HG03432 (cell line): ENCODE measurements at regions not wholly inside any gene's neighbourhood (a gene's known extent, or its start where the extent isn't known, plus 50 kb on each side); places are given as distances from the start of the nearest gene placed in this dataset.
A peak's percentile ranks its signal among the peaks of the same experiment; 100 is the strongest.
"Not testable (repeated sequence)": the region's sequence is repeated elsewhere in the genome, so short reads cannot be mapped to it uniquely, and the experiment has no call there.

Experiments
- ATAC-seq: cut with Tn5 transposase; IDR thresholded peaks from one replicate; pipeline ENCODE4 v1.9.1; 2021; ENCODE audit warnings: mild to moderate bottlenecking, moderate library complexity; ENCODE audit not compliant: unreplicated experiment

DNA sequence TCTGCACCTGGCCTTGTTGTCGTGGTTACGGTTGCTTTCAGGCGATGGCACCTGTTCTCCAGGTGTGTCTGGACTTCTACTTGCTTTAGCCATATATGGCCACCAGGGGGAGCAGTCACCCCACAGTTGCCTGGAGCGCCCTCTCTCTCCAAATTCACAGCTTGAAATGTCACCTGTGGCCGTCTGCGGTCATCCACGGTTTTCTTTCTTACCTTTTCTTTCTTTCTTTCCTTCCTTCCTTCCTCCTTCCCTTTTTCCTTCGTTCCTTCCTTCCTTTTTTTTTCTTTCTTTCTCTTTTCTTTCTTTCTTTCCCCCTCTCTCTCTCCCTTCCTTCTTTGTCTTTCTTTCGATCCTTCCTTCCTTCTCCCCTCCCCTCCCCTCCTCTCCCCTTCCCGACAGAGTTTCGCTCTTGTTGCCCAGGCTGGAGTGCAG is 150.5 kb upstream of the VKORC1L1 start:
- ATAC-seq: peak; percentile 78

DNA sequence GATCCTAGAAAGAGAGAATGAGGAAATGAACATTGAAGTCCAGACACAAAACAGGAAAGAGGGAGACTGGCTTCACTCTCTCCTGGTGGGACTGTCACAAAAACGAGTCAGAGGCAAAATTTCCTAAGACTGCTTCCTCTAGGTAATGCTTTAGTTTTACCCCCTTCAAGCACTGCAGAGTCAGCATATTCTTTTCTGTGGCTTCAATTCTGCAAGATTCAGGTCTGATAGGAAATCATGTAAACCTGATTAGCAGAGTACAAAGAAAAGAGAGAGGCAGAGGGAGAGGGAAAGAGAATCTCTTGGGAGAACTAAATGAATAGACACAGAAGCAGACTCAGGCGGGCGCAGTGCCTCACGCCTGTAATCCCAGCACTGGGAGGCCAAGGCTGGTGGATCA is 145.7 kb upstream of the VKORC1L1 start:
- ATAC-seq: not testable (repeated sequence)

DNA sequence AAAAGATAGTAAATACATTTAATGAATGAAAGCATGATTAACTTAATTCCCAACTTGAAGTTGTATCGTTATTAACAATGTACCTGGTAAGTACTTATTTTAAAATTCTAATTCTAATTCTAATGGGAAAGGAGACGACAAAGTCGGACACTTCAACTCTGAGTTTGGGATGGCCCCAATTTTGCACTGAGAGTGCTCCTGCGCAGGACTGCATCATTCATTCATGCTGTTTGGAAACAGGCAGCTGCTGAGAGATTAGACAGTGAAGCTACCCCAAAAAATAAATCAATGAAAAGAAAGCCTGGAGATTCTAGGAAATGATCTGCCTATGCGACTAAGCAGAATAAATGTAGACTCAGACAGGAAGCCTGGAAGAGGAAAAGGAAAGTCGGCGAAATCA is 141.7 kb upstream of the VKORC1L1 start:
- ATAC-seq: no peak

DNA sequence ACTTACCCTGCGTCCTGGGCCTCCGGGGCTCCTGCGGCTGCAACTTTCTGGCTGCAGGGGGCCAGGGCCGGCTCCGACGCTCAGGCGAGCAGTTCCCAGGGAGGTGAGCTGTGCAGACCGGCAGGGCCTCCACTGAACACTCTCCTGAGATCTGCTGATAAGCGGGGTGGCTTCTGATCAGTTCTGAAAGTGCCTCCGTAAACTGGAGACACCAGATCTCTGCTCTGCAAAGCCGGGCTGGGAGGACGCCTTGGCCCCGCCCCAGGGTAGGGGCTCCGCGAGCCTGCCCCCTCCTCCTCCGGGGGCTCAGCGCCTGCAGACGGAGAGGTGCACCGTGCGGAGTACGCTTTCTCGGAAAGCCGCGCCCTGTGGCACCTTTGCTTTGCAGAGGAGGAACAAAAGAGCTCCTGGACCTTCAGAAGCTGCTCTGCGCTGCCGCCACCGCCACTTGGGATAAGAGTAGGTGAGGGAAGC is 141.3 kb upstream of the VKORC1L1 start:
- ATAC-seq: no peak

DNA sequence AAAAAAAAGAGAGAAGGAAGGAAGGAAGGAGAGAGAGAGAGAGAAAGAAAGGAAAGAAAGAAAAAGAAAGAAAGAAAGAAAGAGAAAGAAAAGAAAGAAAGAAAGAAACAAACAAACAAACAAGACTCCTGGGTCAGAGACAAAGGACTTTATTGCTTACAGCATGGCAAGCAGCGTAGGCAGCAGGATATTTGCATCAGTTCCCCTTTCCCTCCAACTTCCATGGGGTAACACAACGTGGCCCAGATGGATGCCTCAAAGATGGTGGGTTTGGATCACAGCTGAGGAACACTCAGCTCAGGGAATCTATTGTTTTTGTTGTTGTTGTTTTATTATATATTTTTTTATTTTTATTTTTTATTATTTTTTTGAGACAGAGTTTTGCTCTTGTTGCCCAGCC is 128.5 kb upstream of the VKORC1L1 start:
- no peak for ATAC-seq

DNA sequence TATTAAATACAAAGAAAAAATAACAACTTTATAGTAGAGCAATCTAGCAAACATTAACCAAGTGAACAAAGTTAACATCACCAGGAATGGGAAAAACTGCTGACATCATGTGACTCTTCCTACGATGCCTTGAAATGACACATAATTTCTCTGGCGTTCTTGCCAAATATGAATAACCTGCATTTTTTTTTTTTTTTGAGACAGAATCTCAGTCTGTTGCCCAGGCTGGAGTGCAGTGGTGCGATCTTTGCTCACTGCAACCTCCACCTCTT is 126.5 kb upstream of the VKORC1L1 start:
- no peak for ATAC-seq

DNA sequence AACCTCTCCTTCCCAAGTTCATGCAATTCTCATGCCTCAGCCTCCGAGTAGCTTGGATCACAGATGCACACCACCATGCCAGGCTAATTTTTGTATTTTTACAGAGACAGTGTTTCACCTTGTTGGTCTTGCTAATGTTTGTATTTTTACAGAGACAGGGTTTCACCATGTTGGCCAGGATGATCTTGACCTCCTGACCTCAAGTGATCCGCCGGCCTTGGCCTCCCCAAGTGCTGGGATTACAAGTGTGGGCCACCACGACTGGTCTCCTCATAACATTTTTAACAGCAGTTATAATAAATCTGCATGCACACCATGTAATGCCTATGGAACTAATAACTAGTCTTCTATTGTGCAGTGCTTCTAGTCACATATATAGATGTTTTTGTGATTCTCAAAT is 123.8 kb upstream of the VKORC1L1 start:
- ATAC-seq: no peak

DNA sequence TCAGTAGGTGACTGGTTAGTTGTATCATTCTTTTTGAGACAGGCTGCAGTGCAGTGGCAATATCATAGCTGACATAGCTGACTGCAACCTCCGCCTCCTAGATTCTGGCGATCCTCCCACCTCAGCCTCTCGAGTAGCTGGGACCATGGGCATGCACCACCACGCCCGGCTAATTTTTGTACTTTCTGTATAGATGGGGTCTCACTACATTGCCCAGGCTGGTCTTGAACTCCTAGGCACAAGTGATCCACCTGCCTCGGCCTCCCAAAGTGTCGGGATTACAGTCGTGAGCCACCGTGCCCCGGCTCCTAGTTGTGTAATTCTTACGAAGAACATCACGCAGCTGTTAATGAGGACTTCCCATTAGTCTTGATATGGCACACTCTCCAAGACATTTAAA is 123.4 kb upstream of the VKORC1L1 start:
- no peak for ATAC-seq

DNA sequence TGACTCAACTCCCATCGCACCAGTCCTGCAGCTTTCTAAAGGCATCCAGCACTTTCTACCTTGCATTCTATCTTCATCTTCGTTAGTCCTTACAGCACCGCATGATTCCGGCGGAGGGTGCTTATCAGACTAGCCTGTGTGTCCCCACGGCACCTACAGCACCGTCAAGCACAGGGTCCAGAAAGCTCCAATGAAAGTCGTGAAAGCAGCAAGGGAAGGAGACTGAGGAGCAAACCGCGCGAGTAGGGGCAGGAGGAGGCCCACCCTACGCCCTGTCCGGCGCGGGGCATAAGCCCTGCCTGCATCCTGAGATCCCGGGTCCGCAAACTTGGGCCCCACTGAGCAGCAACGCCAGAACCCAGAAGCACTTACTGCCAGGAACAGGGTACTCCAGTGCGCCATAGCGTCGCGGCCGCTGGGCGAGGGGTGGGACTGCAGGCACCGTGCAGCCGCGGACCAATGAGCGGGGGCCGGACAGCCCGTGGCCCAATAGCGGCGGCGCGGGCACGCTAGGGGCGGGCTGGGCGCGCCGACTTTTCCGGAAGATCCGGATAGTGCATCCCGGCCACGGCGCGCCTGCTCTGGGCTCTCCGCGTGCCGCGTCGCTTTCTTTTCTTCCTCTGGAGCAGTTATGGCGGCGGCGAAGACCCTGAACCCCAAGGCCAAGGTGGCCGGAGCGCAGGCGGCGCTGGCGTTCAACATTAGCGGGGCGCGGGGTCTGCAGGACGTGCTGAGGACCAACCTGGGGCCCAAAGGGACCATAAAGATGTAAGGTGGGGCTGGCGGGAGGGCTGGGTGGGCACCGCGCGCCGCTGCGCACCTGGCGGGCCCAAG is 122.1 kb upstream of the VKORC1L1 start:
- ATAC-seq: peak; percentile 99

DNA sequence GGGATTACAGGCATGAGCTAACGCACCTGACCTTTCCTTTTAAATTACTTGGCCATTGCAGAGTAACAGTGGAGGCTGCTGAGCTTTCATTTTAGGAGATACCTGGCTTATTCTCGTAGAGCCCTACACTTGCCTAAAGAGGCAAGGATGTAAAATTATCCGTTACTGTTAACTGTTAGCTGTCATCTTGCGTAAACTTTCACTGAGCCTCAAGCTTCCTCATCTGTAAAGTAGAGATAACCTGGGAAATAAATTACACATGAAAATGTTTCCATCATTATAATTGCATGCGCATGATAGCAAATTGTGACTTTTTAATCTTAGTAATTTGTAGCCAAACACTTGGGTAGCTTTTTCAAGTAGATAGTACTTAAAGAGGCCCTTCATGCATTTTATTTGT is 118.8 kb upstream of the VKORC1L1 start:
- ATAC-seq: not testable (repeated sequence)

DNA sequence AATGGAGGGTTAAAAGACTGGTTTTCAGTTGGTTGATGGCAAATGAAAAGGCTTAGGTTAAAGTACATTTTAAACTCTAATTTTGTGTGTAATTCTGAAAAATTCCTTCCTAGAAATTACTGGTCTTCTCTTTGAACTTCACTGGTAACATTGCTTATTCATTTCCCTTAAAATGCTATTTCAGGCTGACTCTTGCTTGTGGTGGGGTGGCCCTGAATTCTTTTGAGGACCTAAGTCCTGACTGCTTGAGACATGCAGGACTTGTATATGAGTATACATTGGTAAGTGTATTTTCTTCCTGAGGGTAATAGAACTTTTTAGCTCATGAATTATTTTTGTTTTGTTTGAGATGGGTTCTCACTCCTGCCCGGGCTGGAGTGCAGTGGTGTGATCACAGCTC is 113.9 kb upstream of the VKORC1L1 start:
- ATAC-seq: not testable (repeated sequence)

DNA sequence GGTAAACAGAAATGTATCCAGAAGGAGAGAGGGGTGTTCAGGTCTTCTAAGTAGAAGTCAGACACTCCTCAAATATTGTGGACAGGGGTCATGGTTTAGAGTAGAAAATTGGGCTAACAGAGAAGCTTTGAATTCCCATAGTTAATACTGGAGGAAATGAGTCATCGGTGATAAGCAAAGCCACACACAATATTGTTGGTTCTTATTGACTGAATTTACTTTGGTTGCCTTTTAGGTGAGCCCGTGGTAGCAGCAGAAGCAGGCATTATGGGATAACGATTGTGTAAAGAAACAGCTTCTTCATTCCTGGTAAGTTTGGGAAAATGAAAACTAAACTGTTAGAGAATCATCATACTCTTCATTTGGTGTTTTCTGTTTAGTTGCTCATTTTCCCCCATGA is 110.2 kb upstream of the VKORC1L1 start:
- ATAC-seq: not testable (repeated sequence)

DNA sequence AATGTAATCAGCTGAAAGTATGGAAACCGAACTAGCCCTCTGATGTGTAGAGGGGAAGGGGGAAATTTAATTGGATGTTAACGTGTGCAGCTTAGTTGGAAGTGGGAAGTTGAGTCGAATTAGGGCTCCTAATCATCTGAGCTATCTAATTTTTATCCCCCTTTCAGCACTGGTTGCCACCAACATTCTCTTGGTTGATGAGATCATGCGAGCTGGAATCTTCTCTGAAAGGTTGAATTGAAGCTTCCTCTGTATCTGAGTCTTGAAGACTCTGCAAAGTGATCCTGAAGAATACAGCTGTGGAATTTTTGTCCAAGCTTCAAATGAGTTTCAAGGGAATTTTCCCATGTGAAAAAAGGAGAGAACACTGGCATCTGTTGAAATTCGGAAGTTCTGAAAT is 109.8 kb upstream of the VKORC1L1 start:
- ATAC-seq: not testable (repeated sequence)

DNA sequence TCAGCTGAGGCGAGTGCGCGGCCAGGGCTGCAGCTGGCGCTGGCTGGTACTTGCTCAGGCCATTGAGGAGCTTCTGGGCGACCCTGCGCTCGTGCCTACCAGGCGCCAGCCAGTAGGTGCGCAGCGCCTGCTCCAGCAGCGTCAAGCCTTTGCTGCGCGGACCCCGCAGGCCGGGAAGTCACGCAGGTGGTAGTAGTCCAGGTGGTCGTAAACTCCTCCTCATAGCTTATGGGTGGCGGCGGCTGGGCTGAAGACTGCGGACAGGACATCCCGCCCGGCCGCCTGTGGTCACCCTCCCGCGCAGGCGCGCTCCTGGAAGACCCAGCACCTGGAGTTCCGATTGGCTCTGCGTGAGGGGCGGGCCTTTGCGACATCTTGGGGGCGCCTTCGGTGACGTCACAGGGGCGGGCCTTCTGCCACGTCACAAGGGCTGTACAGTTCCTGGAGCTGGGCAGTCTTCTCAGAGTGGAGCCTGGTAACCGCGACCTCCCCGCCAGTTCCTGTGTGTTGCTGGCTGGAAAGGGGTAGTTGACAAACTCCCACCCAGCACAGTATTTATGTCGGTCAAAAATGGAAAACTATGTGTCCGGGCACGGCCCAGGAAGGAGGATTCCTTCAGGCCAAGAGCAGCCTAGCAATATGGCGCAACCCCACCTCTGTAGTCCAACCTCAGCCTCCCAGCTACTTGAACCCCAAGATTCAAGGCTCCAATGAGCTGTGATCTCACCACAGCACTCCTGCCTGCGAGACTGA is 102.2 kb upstream of the VKORC1L1 start:
- peak; percentile 99 for ATAC-seq

DNA sequence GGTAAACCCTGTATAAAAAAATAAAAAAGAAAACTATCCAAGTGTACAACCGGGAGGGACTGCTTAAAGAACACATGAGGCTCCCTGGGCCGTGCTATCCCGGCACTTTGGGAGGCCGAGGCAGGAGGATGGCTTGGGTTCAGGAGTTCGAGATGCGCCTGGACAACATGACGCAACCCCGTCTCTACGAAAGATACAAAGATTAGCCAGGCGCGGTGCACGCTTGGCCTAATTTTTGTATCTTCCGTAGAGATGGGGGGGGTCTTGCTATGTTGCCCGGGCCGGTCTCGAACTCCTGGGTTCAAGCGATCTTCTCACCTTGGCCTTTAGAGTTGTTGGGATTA is 101.7 kb upstream of the VKORC1L1 start:
- not testable (repeated sequence) for ATAC-seq

DNA sequence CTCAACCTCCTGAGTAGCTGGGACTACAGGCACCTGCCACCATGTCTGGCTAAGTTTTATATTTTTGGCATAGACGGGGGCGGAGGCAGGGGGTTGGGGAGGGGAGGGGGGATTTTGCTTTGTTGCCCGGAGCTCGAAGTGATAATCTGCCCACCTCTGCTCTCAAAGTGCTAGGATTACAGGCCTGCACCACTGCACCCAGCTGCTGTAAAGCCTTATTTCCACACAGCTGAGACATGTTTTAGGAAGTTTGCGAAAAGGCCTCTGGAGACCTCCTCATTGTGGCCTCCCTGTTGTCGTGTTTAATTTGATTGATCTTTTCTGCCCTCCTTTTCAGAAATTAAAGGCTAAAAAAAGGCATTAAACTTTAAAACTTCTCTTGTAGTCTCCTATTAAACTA is 96.2 kb upstream of the VKORC1L1 start:
- not testable (repeated sequence) for ATAC-seq

DNA sequence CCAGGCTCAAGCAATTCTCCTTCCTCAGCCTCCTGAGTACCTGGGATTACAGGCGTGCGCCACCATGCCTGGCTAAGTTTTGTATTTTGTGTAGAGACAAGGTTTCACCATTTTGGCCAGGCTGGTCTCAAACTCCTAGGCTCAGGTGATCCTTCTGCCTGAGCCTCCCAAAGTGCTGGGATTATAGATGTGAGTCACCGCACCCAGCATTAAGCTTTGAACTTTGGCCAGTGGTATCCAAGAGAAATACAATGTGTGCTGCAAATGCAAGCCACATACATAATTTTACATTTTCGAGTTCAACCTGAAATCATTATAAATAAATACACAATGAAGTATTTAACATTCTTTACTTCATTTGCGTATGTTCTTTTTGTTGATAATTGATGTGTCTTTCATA is 82.9 kb upstream of the VKORC1L1 start:
- ATAC-seq: not testable (repeated sequence)

DNA sequence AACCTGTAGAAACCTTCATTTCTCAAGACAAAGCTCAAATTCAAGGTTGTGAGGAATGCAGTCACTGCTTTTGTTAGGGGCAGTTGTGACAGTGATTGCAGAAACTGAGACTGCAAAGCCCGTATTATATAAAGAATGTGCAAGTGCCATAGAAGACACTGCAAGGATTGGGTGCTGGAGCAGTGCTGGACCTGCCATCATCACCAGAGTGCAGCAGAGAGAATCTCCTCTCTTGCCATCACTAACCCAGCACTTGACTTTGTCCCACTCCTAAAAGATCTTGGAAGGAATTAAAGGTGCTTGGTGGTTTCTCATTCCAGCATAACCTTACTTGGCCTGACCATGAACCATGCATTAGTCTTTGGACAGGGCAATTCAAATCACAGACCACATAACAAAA is 81.1 kb upstream of the VKORC1L1 start:
- ATAC-seq: not testable (repeated sequence)

DNA sequence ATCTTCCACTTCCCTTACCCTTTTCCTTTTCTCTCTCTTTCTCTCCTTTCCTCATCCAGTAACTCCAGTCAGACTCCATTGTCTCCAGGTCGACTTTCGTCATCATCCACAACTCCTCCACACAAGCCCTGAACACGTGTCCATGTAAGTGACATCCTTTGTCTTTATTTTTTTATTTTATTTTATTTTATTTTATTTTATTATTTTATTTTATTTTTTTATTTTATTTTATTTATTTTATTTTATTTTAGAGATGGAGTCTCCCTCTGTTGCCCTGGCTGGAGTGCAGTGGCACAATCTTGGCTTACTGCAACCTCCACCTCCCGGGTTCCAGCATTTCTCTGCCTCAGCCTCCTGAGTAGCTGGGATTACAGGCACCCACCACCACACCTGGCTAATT is 80.1 kb upstream of the VKORC1L1 start:
- ATAC-seq: not testable (repeated sequence)

DNA sequence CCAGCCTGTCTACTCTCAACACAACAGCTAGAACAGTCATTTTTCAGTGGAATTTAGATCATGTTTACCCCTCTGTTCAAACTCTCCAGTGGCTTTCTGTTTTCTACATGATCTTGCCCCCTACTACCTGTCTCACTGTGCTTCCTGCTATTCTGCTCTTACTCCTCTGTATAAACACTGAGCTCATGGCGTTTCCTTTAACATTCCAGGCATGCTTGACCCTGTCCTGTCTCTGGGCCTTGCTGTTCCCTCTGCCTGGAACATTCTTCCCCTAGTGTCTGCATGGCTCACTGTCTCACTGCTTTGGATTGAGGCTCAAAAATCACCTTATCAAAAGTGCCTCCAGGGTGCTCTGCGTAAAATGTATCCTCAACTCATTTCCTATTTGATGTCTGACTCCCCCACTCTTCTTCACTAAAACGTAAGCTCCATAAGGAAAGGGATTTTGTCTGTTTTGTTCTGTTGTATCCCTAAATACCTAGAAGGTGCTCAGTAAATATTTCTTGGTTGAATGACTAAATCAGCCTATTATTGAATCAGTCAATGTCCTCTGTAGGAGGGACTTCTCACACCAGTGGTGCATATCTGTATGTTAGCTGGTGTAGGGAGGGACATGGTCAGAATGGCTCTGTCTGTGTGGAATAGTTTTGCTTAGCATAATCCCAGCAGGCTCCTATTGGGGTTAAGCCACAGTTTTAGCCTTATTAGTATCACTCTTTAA is 78.0 kb upstream of the VKORC1L1 start:
- ATAC-seq: not testable (repeated sequence)

DNA sequence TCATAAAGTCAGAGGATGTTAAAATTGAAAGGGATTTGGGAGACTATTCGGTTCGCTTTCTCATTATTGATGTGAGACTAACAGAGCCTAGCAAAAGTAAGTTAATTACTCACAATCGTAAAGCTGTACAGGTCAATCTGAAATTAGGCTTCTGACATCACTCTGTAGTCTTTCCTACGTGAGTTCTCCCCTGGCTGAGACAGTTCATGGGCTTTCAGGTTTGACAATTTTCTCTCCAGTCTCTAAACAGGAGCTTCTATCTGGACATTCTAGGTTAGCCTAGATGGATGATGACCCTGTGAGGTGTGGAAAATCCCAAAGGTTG is 77.5 kb upstream of the VKORC1L1 start:
- ATAC-seq: not testable (repeated sequence)

DNA sequence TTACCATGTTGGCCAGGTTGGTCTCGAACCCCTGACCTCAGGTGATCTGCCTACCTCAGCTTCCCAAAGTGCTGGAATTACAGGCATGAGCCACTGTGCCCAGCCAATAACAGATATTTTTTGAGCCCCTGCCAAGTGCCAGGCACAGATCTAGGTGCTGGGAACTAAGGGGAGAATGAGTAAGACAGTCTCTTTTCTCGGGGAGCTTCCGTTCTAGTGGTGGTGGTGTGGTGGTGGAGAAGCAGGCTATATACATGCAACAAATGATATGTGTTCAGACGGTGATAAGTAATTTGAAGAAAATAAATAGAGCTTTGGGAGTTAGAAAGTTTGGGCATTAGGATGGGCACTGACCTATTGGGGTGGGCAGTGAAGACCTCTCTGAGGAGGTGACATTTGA is 76.7 kb upstream of the VKORC1L1 start:
- no peak for ATAC-seq
